Ovary (tissue), 3 donors: ENCODE measurements at regions not wholly inside any gene's neighbourhood (a gene's known extent, or its start where the extent isn't known, plus 50 kb on each side); places are given as distances from the start of the nearest gene placed in this dataset.

ENCODE experiments used
- CTCF ChIP-seq, 3 donors: fragments of 450-650 bp in 2 of 3; fragments of 200-600 bp in 1 of 3; IDR thresholded peaks; one replicate each; pipeline versions ENCODE4 v1.5.1 to v1.8.0; 2016 to 2022; ENCODE audit warnings: antibody characterized with exemption in 3 of 3, mild to moderate bottlenecking in 1 of 3
- EP300 ChIP-seq: sonication (generic); formaldehyde crosslinking; IDR thresholded peaks from one replicate; pipeline ENCODE4 v1.6.1; 2017; ENCODE audit warnings: antibody characterized with exemption
- POLR2A ChIP-seq: fragments of 450-650 bp; IDR thresholded peaks from one replicate; pipeline ENCODE4 v1.6.1; 2017; ENCODE audit warnings: antibody characterized with exemption, mild to moderate bottlenecking, moderate library complexity
- donor health status: DM: no; HTN: no; CAD: no.

GRCh38 chr13:106736941-106737340 is 169.0 kb upstream of the ARGLU1 start:
- TF ChIP-seq CTCF (IDR thresholded peaks at IDR 0.05) = no peak
- no peak for TF ChIP-seq POLR2A
- TF ChIP-seq EP300 = no peak
